C4-2B (cell line): ENCODE measurements at regions not wholly inside any gene's neighbourhood (a gene's known extent, or its start where the extent isn't known, plus 50 kb on each side); places are given as distances from the start of the nearest gene placed in this dataset.
"Not testable (repeated sequence)": the region's sequence is repeated elsewhere in the genome, so short reads cannot be mapped to it uniquely, and the experiment has no call there.

Source experiments
- H3K27ac ChIP-seq: fragments of 450-650 bp; 2 replicates; pipeline ENCODE4 v1.5.1; 2017
- CTCF ChIP-seq: fragments of 450-650 bp; conservative IDR thresholded peaks from 2 replicates; pipeline ENCODE4 v1.5.1; 2017; ENCODE audit warnings: mild to moderate bottlenecking
- ZFX ChIP-seq: fragments of 450-650 bp; IDR thresholded peaks from 2 replicates; pipeline ENCODE4 v1.6.1; 2017

GRCh38 chr15:38635170-38635569 is 70.6 kb upstream of the RASGRP1 start:
- TF ChIP-seq CTCF (no peak), ZFX (no peak)
- H3K27ac ChIP-seq = no peak overlapping the region

GRCh38 chr15:38636597-38636996 is 72.0 kb upstream of the RASGRP1 start:
- no peak overlapping the region for H3K27ac ChIP-seq
- no peak for TF ChIP-seq CTCF
- TF ChIP-seq ZFX = no peak

GRCh38 chr15:38638126-38638525 is 73.5 kb upstream of the RASGRP1 start:
- no peak for TF ChIP-seq ZFX
- TF ChIP-seq CTCF = no peak
- no peak overlapping the region for H3K27ac ChIP-seq

- H3K27ac ChIP-seq = no peak overlapping the region
- TF ChIP-seq ZFX = no peak
- no peak for TF ChIP-seq CTCF
Observed at GRCh38 chr15:38638811-38639210, 74.2 kb upstream of the RASGRP1 start.

- TF ChIP-seq CTCF (no peak), ZFX (no peak)
- no peak overlapping the region for H3K27ac ChIP-seq
Observed at GRCh38 chr15:38642689-38643270, 78.2 kb upstream of the RASGRP1 start.

- H3K27ac ChIP-seq = not testable (repeated sequence)
Observed at GRCh38 chr15:38644353-38644752, 79.7 kb upstream of the RASGRP1 start.

- TF ChIP-seq ZFX (no peak), CTCF (no peak)
- H3K27ac ChIP-seq = no peak overlapping the region
Observed at GRCh38 chr15:38646716-38647115, 82.1 kb upstream of the RASGRP1 start.

- no peak overlapping the region for H3K27ac ChIP-seq
- TF ChIP-seq CTCF (peak; percentile 56), ZFX (no peak)
Observed at GRCh38 chr15:38647683-38648082, 83.1 kb upstream of the RASGRP1 start.
